ENCODE measurements at regions not wholly inside any gene's neighbourhood (a gene's known extent, or its start where the extent isn't known, plus 50 kb on each side); places are given as distances from the start of the nearest gene placed in this dataset.

DNA sequence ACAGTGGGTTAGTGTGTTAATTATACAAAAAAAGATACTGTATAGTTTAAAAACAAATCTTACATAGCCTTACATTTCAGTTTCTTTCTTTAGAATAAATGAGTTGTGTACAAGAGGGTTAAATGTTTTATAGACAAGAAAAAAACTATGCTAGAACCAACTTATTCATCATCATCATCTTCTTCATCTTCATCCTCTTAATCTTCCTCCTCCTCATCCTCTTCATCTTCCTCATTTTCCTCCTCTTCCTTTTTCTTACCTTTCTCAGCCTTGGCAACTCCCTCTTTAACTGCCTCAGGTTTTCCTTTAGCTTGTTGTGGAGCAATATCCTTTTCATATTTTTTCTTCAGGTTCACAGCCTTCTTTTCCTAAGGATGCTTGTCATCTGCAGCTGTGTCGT lies 53.7 kb downstream of the RPS12 start:
- no peak for DNase-seq (ENCODE audit: low read depth in 3 of 3)

DNA sequence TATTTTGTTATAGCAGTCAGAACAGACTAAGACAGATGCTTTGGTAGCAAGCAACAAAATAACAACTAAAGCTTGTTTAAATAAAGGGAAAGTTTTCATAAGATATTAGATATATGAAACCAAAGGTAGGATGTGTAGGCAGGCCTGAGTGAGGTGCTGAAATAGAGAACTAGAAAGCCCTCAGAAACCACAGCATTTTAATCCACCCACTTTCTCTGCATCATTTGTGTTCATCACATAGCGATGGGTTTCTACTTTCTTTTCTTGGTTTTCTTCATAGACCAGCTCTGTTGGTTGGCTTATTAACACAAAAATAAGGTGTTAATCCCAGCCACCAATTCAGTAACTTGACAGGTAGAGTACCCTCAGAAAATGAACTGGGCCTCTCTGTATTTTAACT lies 58.6 kb downstream of the RPS12 start:
- DNase-seq (ENCODE audit: low read depth in 3 of 3) = peak in 1 of 3 experiments; percentile 0

DNA sequence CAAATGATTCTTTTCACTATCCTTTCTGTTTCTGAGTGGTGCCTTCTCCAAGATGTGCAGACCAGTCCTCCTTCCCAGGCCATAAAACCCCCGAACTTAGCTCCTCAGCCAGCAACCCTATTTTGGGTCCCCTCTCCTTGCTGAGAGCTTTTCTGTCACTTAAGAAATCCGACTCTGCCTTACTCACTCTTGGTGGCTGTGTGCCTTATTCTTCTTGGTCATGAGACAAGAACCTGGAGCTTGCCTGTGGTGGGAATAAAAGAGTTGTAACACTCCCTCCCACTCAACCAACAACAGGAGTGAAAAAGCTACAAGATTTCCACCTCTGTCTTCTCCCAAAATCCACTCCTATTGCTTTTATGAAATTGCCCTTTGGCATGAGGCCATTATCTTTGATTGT lies 62.6 kb downstream of the RPS12 start:
- no peak for DNase-seq (ENCODE audit: low read depth in 3 of 3)

DNA sequence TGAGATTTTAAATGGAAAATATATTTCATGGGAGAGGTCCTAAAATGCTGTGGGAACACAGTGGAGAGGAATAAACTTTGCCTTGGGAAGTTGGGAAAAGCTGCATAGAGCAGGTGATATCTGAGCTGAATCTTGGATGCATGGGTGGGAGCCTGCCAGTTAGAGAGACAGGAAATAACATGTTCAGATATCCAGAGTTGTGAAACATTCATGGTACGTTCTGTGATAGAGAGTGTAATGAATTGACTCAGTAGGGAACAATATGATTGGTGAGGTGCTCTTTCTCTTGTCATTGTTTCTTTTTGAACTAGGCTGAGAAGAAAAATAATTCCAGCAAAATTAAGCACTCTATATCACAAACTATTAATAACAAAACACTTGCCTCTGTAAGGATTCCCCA lies 72.8 kb downstream of the RPS12 start:
- no peak for DNase-seq (ENCODE audit: low read depth in 3 of 3)

DNA sequence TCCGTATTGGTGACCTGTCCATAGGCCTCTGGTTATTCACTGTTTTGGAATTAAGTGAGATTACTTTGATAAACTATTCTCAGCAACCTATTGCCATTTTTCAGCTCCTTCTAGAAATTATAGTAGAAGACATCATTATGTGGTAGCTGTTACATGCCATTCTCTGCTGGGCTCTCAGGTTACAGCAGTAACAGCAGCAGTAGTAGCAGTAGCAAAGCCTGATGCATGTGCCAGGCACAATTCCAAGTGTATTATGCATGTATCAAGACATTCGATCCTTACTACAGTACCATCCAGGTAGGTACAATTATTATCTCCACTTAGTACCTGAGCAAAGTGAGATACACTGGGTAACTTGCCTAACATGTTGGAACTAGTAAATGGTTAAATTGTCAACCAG lies 74.3 kb downstream of the RPS12 start:
- DNase-seq (ENCODE audit: low read depth in 3 of 3) = no peak

DNA sequence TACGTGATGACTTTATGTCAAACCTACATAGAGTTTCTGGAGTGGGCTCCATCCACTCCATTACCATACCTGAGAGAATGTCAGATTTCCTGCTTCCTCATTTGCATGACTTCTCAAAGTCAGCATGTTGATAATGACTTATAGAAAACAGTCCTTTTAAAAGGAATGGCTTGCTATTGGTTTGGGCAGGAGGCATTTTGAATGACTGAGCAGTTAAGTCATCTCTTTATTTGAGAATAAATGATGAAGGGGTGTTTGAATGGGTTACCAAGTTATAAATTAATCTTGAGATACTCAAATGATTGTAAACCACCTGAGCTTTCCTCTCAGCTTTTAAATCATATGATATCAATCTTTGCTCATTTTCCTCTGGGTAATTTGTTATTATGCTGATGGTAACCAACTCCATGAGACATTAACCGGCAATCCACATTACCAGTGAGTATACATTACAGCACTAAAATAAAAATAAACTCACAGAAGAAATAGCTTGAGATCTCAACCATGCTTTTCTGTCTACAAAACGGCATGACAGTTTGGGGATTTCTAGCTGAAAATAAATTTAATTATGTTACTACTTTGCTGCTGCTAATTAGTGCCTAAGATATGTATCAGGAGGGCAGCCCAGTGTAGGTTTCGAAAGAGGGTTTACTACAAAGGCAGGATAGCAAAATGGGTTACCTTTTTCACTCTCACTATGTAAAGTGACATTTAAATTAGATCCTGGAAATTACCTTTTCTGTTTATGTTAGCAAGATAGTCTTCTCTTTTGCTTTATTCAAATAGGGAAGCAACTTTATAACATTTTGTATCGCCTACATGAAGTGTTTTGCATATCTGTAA lies 78.8 kb downstream of the RPS12 start:
- no peak for DNase-seq (ENCODE audit: low read depth in 3 of 3)

DNA sequence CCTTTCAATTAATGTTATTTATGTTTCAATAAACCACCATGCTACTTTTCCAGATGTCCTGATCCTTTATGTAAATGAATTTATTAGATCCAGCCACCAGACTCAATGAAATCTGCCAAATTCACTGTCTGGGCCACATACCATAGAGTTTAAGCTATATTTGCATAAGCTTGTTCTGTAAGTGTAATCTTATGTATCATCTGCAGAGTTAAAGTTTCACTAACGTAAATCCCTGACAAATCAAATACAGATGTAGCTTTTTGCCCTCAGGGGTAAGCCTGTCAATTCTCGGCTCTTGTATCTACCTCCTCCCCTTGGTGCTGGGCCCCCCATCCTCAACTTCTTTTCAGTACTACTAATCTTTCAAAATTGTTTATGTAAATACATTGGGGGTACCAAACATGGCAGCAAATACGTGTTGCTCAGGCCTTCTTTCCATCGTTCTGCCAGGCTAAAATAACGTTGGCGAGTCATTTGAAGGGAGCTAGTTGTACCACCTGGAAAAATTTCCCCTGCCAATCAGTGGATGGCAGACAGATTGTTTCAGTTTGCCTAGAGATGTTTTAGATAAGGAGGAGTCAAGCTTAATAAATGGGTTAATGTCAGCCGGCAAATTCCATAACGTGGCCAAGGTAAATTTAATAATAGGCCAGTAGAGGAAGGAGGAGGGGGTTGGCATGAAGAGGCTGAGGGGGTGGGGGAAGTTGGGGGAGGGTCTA lies 79.6 kb downstream of the RPS12 start:
- no peak for DNase-seq (ENCODE audit: low read depth in 3 of 3)

DNA sequence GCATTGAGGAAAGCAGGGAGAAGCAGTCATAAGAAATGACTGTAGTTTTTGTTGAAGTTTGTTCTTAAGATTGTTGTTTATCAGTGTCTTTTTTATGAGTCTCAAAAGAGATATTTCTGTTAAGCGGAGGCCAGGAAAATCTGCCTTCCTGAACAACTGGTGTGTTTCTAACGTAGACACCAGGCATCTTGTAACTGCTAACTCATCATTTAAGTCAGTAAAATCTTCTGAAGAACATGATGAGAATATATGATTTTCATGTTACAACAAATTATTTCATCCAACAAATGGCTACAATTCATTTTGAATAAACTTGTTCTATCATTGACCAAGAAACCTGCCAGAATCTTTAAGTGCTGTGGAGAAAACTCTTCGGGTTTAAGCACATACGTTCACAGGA lies 84.0 kb downstream of the RPS12 start:
- DNase-seq (ENCODE audit: low read depth in 3 of 3) = no peak

DNA sequence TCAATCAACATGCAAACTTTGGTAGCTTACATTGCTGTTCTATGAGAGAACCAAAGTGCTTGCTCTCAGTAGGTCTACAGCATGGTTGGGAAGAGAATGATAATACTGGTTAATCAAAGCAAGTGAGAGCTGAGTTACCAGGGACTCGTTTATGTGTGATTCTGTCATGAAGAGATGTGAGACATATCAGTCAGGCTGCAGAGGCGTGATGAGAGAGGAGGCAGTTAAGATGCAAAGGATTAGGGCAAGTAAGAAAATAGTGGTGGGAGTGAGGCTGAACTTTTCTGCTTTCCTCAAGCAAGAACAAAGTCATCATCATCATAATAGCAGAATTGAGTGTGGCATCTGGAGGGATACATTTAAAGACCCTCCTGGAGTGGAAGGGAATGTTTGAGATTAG lies 86.5 kb downstream of the RPS12 start:
- DNase-seq (ENCODE audit: low read depth in 3 of 3) = no peak

DNA sequence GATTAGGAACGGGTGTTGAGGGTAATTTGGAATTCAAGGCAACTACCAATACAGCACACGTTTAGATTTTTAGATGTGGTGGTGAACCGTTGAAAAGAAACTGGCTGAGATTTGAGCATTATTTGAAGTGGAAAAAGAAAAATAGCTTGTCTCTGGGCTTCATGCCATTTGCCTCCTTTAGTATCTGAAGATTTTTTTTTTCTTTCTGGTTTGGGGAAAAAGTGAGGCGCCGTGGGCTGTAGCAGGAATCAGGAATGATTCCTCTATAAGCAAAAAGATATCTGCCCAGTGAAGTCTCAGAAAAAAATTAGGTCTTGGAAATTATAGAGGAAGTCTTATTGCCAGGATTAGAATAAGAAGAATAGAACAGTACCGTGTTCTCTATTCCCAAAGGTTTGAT lies 88.5 kb downstream of the RPS12 start:
- no peak for DNase-seq (ENCODE audit: low read depth in 3 of 3)

DNA sequence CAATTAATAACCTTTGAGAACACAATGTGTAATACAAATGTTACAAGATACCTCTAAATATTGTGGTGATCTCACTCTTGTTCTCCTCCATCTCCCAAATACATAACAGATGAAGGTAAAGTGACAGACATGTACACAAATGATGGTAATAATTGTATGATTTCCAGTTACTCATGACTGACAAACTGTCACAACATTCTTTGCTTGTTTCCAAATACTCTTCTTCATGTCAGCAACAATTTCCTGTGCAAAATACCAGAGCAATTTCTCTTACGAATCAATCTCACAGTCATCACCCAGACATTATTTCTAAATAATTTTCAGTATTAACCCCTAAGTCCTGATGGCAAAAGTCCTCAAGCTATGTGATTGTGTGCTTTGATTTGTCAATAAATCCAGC lies 92.9 kb downstream of the RPS12 start:
- no peak for DNase-seq (ENCODE audit: low read depth in 3 of 3)

DNA sequence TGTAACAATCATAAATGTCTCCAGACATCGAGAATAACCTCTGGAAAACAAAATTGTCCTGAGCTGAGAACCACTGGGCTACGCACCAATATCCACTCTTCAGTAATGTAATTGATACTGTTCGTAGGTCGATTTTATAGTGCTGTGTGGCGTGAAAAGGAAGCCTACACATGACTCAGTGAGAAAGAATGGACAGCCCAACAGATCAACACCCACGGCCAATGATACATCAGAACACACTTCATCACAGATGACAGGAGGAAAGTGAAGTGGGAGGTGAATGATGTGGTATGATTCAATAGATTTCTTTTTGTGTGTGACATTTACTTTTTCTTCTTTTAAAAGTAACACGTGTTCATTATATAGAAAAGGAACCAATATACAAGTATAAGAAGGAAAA lies 93.5 kb downstream of the RPS12 start:
- no peak for DNase-seq (ENCODE audit: low read depth in 3 of 3)

DNA sequence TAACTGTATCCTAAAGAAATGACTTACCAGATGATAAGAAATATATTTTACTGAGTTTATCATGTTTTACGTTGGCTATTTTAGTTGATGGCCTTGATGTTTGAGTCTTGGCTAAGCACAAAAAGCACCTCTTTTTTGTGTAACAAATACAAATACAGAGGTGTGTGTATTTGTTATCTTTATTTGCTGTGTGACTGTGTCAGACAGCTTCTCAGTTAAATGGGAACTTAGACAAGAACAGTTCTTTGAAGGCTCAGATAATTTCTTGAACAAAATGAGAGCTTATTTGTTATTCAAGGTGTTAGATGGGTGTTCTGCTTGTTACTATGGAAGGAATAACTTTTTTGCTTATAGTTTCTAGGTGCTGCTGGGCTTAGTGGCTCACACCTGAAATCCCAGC lies 95.4 kb downstream of the RPS12 start:
- no peak for DNase-seq (ENCODE audit: low read depth in 3 of 3)

DNA sequence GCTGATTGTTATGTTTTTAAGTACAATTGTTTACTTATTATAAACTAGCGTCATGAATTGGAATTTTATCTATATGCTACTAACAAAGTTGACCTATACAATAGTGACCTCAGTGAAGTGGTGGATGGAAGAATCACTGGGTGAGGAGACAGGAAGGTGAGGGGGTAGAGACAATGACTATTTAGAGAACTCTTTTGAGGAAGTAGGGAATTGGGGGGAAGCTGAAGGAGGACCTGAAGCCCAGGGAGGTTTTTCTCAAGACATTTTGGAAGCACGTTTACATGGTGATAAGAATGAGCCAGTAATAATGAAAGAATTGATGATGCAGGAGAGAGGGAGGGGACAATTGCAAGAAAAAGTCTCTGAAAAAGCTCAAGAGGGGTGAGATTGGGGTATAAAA lies 96.4 kb downstream of the RPS12 start:
- no peak for DNase-seq (ENCODE audit: low read depth in 3 of 3)

DNA sequence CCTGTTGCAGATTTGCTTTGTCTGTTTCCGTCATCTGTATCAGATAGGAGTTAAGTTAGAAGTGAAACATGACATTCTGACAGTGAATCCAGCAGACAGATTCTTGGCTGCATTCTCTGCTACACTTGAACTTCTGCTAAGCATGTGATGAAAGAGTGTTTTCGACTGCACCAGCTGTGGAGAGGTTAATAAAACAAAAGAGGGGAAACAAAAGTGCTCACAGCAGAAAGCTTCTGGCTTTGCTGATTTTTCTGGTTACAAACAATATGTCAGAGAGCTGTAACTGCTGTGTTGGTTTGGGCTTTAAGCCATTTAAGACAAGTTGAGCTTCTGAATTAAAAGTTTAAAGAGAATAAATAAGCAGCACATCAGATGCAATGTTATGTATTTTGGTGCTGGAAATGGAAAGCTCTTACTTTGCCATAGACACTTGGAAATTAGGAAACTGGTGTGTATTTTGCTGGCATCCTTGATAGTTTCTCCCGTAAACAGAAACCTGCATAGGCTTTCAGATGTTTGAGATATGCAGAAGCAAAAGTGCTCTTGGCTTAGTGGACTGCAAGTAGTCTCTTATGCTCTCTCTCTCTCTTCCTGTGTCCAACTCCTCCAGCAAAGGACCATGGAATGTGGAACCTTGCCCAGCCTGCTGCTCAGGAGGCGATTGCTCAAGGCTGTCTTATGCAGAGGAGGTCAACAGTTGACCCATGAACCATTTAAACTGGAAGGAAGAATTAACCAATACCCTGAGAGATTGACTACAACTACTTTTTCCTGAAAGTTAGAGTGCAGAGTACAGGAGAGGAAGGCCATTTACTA lies 104.9 kb downstream of the RPS12 start:
- DNase-seq (ENCODE audit: low read depth in 3 of 3) = no peak

DNA sequence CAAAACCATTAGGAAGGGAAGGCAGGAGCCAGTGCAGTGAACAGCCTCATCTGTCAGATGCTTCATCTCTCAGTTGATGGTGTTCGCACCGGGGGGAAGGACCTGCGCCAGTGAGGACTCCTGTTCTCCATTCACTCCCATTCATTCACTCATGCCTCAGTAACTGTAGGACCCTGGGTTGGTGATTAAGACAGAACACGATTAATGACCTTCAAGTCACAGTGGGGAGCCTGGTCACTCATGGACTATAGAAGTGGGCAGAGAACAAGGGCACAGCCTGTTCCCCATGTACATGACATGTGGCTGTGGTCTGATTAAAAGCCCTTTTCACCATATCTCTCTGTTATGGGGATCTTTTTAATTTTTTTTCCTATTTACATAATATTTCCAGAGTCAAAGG lies 113.3 kb downstream of the RPS12 start:
- DNase-seq (ENCODE audit: low read depth in 3 of 3) = no peak

DNA sequence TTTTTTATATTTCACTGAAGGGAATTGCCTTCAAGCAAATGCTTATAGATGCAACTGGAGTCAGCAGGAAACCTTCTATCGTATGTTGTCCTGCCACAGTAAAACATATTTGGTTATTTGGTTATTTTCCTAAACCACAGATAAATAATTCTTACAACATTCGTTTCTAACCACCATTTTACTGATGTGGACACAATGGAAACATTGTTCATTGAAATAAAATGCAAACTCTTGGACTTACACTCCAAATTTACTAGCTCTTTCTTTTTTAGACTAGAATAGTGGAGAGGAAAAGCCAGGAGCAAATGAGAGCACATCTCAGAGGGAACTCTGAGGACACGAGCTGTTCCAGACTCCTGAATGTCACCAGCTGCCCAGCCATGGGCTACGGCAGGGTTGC lies 114.8 kb downstream of the RPS12 start:
- DNase-seq (ENCODE audit: low read depth in 3 of 3) = no peak

DNA sequence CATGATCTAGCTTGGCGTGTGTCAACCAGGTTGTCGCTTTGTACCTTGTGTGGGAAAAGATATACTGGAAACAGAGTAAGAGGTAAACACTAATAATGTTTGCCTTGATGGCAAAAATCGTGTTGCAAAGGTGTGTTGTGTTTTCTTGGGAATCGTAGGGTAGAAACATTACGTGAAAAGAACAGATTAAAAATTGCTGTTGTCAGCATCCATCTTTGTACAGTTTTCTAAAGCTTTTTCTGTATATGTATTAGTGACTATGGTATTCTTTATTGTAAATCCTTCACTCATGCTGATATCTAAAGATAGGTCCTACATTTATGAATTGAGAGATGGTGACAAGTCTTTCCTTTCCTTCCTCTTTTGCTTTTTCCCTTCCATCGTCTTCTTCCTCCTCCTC lies 116.9 kb downstream of the RPS12 start:
- no peak for DNase-seq (ENCODE audit: low read depth in 3 of 3)

DNA sequence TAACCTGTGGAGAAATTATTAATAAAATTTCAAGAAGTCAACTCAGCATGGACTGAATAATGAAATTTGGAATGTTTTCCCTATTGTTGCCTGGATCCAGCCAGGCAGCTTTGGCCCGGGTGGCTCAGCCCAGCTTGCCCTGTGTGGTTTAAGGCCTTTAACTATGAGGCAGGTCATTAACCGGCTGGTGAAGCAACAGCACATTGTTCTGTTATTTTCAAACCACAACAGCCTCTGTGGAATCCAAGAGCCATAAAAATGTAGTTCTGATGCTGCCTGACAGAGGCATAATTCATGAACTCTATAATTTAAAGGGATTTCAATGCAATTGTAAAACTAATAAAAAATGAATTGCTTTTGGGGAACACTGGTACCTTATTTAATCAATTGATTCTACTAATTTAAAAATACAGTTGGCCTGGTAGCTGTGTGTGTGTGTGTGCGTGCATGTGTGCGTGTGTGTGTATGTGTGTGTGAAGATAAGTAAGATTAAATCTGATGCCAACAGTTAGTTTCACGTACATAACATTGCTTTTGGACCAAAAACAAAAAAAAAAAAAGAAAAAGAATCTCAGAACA lies 117.7 kb downstream of the RPS12 start:
- DNase-seq (ENCODE audit: low read depth in 3 of 3) = no peak

DNA sequence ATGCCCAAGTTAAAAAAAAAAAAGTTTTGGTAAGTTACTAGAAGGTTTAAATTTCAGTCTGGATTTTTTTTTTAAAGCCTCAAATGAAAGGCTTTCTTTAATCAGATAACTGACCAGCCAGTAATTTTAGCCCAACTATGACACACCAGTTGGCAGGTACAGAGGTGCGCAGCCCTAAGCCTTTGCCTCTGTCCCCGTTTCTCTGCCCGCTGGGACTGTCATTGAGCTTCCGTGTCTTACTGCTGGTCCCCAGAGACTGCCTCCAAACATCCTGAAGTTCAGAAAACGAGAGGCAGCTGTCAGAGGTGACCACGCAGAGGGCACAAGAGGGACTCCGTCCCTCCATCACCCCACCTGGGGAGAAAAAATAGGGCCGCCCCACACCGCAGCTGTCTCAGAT lies 118.2 kb downstream of the RPS12 start:
- DNase-seq (ENCODE audit: low read depth in 3 of 3) = no peak

DNA sequence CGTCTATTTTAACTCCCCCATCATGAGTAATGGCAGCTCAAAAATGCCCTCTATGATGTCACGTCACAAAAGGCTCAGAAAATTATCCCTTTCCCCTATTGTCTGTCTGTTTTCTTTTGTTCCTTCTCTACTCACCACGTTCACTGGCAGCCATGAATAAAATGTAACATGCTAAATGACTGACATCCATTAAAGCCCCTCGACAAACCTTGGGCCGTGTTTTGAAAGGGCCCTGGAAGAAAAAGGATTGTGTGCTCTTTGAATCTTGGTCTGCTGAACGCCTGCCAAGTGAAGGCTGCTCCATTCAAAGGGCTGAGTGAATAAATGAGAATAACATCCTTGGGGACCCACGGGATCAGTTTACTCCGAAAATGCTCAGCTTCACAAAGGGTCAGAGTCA lies 118.7 kb downstream of the RPS12 start:
- no peak for DNase-seq (ENCODE audit: low read depth in 3 of 3)

DNA sequence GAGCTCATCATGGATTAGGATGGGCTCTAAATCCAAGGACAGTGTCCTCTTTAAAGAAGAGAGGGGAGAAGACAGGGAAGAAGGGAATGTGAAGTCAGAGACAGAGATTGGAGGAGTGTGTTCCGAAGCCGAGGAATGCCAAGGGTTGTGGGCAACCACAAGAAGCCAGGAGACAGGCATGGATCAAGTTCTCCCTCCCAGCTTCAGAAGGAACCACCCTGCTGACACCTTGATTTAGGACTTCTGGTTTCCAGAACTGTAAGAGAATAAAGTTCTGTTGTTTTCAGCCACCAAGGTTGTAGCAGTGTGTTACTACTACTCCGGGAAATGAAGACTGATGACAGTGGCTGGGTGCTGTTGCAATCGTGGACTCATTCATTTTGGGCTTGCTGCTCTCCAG lies 120.1 kb downstream of the RPS12 start:
- no peak for DNase-seq (ENCODE audit: low read depth in 3 of 3)
